ENCODE measurements at regions not wholly inside any gene's neighbourhood (a gene's known extent, or its start where the extent isn't known, plus 50 kb on each side); places are given as distances from the start of the nearest gene placed in this dataset.

GRCh38 chr4:97238956-97239666 lies 904.2 kb downstream of the STPG2 start:
- no peak for DNase-seq (ENCODE audit: low spot score)
- in situ Hi-C loops (cut with MboI; ENCODE audit: low pct_unique_long_range_greater_than_20kb, low sequenced_read_pairs, unreplicated experiment): no loop called here

DNA sequence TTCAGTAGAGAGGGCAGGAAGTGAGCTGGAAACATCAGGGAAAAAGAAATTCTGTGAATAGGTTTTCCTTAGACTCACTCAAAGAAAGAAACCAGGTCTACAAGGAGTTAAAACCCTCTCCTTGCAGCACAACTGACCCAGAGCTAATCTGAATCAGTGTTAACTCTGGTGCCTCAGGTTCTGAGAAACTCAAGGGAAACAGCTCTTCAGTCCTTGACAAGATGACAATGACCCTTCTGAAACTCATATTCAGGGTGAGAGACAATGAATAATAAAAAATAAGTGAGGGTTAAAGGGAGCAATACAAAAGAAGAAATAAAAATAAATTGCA lies 903.6 kb downstream of the STPG2 start:
- DNase-seq (ENCODE audit: low spot score): no peak
- TF ChIP-seq, protein P1, sequence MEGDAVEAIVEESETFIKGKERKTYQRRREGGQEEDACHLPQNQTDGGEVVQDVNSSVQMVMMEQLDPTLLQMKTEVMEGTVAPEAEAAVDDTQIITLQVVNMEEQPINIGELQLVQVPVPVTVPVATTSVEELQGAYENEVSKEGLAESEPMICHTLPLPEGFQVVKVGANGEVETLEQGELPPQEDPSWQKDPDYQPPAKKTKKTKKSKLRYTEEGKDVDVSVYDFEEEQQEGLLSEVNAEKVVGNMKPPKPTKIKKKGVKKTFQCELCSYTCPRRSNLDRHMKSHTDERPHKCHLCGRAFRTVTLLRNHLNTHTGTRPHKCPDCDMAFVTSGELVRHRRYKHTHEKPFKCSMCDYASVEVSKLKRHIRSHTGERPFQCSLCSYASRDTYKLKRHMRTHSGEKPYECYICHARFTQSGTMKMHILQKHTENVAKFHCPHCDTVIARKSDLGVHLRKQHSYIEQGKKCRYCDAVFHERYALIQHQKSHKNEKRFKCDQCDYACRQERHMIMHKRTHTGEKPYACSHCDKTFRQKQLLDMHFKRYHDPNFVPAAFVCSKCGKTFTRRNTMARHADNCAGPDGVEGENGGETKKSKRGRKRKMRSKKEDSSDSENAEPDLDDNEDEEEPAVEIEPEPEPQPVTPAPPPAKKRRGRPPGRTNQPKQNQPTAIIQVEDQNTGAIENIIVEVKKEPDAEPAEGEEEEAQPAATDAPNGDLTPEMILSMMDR (IDR thresholded peaks at IDR 0.05; ENCODE audit: extremely low read depth, insufficient read depth, missing control alignments): no peak
- in situ Hi-C loops (cut with MboI; ENCODE audit: low pct_unique_long_range_greater_than_20kb, low sequenced_read_pairs, unreplicated experiment): no loop called here

More at GRCh38 chr4:97238956-97239666, 904.2 kb downstream of the STPG2 start:
- TF ChIP-seq, protein P1 (IDR thresholded peaks at IDR 0.05; ENCODE audit: extremely low read depth, insufficient read depth, missing control alignments): no peak

GRCh38 chr4:97252615-97253154 lies 890.6 kb downstream of the STPG2 start:
- TF ChIP-seq, protein P1 (IDR thresholded peaks at IDR 0.05; ENCODE audit: extremely low read depth, insufficient read depth, missing control alignments): no peak
- in situ Hi-C loops (cut with MboI; ENCODE audit: low pct_unique_long_range_greater_than_20kb, low sequenced_read_pairs, unreplicated experiment): no loop called here
- DNase-seq (ENCODE audit: low spot score): no peak

- in situ Hi-C loops (cut with MboI; ENCODE audit: low pct_unique_long_range_greater_than_20kb, low sequenced_read_pairs, unreplicated experiment): no loop called here
- no peak for DNase-seq (ENCODE audit: low spot score)
- TF ChIP-seq, protein P1 (IDR thresholded peaks at IDR 0.05; ENCODE audit: extremely low read depth, insufficient read depth, missing control alignments): no peak
Measured at GRCh38 chr4:97262769-97263168, 880.5 kb downstream of the STPG2 start.

- no peak for DNase-seq (ENCODE audit: low spot score)
- TF ChIP-seq, protein P1 (IDR thresholded peaks at IDR 0.05; ENCODE audit: extremely low read depth, insufficient read depth, missing control alignments): no peak
- in situ Hi-C loops (cut with MboI; ENCODE audit: low pct_unique_long_range_greater_than_20kb, low sequenced_read_pairs, unreplicated experiment): no loop called here
Measured at GRCh38 chr4:97270051-97270450, 873.2 kb downstream of the STPG2 start.

DNA sequence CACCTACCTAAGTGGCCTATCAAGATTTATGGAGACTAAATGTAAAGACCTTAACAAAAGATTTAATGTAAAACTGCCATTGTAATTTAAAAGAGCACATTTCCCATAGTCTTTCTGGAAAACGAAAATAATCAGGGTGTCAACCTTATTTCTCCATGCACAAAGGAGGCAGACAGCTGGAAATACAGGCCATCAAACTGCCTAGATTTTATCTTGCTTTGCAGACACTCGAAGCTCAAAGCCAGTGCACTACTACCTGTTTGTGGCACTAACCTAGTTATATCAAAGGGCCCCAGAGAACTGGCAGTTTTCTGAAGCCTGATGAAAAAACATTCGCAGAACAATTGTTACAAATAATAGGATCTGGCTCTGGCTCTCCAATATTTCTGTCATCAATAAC lies 863.9 kb downstream of the STPG2 start:
- no peak for DNase-seq (ENCODE audit: low spot score)
- in situ Hi-C loops (cut with MboI; ENCODE audit: low pct_unique_long_range_greater_than_20kb, low sequenced_read_pairs, unreplicated experiment): no loop called here
- TF ChIP-seq, protein P1 (IDR thresholded peaks at IDR 0.05; ENCODE audit: extremely low read depth, insufficient read depth, missing control alignments): no peak
